ENCODE measurements at regions not wholly inside any gene's neighbourhood (a gene's known extent, or its start where the extent isn't known, plus 50 kb on each side); places are given as distances from the start of the nearest gene placed in this dataset.

DNA sequence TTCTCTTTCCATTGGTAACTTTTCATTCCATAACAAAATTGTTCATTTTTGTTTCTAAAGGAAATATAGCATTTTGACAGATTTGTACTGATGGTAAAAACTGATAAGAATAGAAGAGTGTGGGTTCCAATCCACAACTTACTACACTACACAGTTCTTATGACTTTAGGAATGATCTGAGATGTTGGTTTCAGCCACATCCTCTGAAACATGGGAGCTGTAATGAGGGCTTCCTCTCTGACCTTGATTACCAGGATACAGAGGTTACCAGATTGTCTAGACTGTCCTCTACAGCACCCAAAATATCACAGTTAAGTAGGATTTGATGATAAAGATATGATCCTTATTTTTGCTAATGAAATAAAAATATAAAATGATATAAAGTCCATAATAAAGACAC, 1184.6 kb downstream of the FLRT2 start:
- Histone ChIP-seq H3K9ac (ENCODE audit: insufficient read depth, low read depth, low read length) (no peak overlapping the region), H3K79me2 (ENCODE audit: insufficient read depth, low read length) (no peaks in the 10 kb centered on the region), H2AFZ (ENCODE audit: low read length) (no peak overlapping the region), H3K27ac (ENCODE audit: extremely low read length, insufficient read depth, low read length) (no peak overlapping the region), H3K9me3 (ENCODE audit: low read length) (0 out of 2 replicates have a peak, but pooled peaks cover 4% of the 10 kb centered on the region), H3K4me2 (ENCODE audit: low read depth, low read length) (no peak overlapping the region), H3K27me3 (ENCODE audit: control insufficient read depth in 1 of 2, insufficient read depth in 2 of 2, low read length in 2 of 2) (no peaks in the 10 kb centered on the region), H3K4me1 (ENCODE audit: insufficient read depth, low read length) (peaks cover 59% of the 10 kb centered on the region), H3K36me3 (replicated peaks in 1 of 2; ENCODE audit: control insufficient read depth in 1 of 2, insufficient read depth in 2 of 2, low read length in 2 of 2) (no peaks in the 10 kb centered on the region), H4K20me1 (ENCODE audit: insufficient read depth, low read length) (no peaks in the 10 kb centered on the region), H3K4me3 (replicated peaks in 1 of 3; ENCODE audit: insufficient read depth in 1 of 3, low read depth in 2 of 3, low read length in 3 of 3) (no peak overlapping the region)
- ChIA-PET CTCF (ENCODE audit: low intra/inter-chr PET ratio, low total read pairs) (no interaction called here), POLR2A (no interaction called here)
- in situ Hi-C loops (cut with HindIII; ENCODE audit: extremely low pct_ligation_motif_present, low pct_unique_long_range_greater_than_20kb), result no loop called here
- no peak for FAIRE-seq
- TF ChIP-seq SSRP1 (CRISPR knock-in tag; IDR thresholded peaks at IDR 0.05) (no peak), ZNF891 (CRISPR knock-in tag; IDR thresholded peaks at IDR 0.05) (no peak), ZNF709 (CRISPR knock-in tag; IDR thresholded peaks at IDR 0.05) (no peak), ZNF382 (CRISPR knock-in tag; IDR thresholded peaks at IDR 0.05; ENCODE audit: borderline replicate concordance) (no peak), NPAS2 (CRISPR knock-in tag; IDR thresholded peaks at IDR 0.05; ENCODE audit: borderline replicate concordance) (no peak), ZNF619 (CRISPR knock-in tag; IDR thresholded peaks at IDR 0.05) (no peak)
- TF ChIP-seq, protein P1, sequence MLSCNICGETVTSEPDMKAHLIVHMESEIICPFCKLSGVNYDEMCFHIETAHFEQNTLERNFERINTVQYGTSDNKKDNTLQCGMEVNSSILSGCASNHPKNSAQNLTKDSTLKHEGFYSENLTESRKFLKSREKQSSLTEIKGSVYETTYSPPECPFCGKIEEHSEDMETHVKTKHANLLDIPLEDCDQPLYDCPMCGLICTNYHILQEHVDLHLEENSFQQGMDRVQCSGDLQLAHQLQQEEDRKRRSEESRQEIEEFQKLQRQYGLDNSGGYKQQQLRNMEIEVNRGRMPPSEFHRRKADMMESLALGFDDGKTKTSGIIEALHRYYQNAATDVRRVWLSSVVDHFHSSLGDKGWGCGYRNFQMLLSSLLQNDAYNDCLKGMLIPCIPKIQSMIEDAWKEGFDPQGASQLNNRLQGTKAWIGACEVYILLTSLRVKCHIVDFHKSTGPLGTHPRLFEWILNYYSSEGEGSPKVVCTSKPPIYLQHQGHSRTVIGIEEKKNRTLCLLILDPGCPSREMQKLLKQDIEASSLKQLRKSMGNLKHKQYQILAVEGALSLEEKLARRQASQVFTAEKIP (CRISPR knock-in tag; IDR thresholded peaks at IDR 0.05; ENCODE audit: borderline replicate concordance), result no peak
- ATAC-seq, result no peak
- BruUV-seq (replicated peaks), result no TSS peak
- DNase-seq (ENCODE audit: low spot score), result no peak
- intact Hi-C loops (cut with micrococcal nuclease; ENCODE audit: unreplicated experiment), result no loop called here

DNA sequence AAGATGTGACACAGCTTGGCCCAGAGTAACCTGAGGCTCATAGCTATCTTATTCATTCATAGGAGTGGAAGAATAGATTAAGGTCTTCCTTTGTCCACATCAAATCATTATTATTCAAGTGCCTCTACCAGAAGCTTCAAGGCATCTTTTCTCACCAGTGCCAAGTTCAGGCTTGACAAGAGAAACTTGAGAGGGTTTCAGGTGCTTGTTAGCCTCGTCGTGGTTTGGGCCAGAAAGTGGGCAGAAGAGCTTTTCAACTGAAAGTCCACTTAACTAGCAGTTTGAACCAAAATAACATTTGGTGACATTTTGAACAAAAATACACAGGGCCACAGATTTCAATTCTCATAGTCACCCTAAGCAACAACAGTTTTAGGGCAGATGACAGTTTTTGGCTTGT, 1184.2 kb downstream of the FLRT2 start:
- ChIA-PET CTCF (ENCODE audit: low intra/inter-chr PET ratio, low total read pairs) (no interaction called here), POLR2A (no interaction called here)
- H3K9ac ChIP-seq (ENCODE audit: insufficient read depth, low read depth, low read length), result no peak overlapping the region
- BruUV-seq (replicated peaks), result no TSS peak
- no peaks in the 10 kb centered on the region for H3K79me2 ChIP-seq (ENCODE audit: insufficient read depth, low read length)
- ATAC-seq (no peak), DNase-seq (ENCODE audit: low spot score) (no peak), FAIRE-seq (no peak)
- 0 out of 2 replicates have a peak, but pooled peaks cover 4% of the 10 kb centered on the region for H3K9me3 ChIP-seq (ENCODE audit: low read length)
- no peak overlapping the region for H3K27ac ChIP-seq (ENCODE audit: extremely low read length, insufficient read depth, low read length)
- H3K36me3 ChIP-seq (replicated peaks in 1 of 2; ENCODE audit: control insufficient read depth in 1 of 2, insufficient read depth in 2 of 2, low read length in 2 of 2), result no peaks in the 10 kb centered on the region
- no peaks in the 10 kb centered on the region for H4K20me1 ChIP-seq (ENCODE audit: insufficient read depth, low read length)
- WGBS (ENCODE audit: low lambda C conversion rate), result 100% methylated on average over 2 of the region's 2 CpGs
- H3K4me2 ChIP-seq (ENCODE audit: low read depth, low read length), result no peak overlapping the region
- H3K27me3 ChIP-seq (ENCODE audit: control insufficient read depth in 1 of 2, insufficient read depth in 2 of 2, low read length in 2 of 2), result no peaks in the 10 kb centered on the region
- in situ Hi-C loops (cut with HindIII; ENCODE audit: extremely low pct_ligation_motif_present, low pct_unique_long_range_greater_than_20kb), result no loop called here
- H2AFZ ChIP-seq (ENCODE audit: low read length), result no peak overlapping the region
- intact Hi-C loops (cut with micrococcal nuclease; ENCODE audit: unreplicated experiment), result no loop called here
- peaks cover 63% of the 10 kb centered on the region for H3K4me1 ChIP-seq (ENCODE audit: insufficient read depth, low read length)
- no peak overlapping the region for H3K4me3 ChIP-seq (replicated peaks in 1 of 3; ENCODE audit: insufficient read depth in 1 of 3, low read depth in 2 of 3, low read length in 3 of 3)
- TF ChIP-seq ZNF773 (CRISPR knock-in tag; IDR thresholded peaks at IDR 0.05; ENCODE audit: borderline replicate concordance) (no peak), FOXA3 (CRISPR knock-in tag; IDR thresholded peaks at IDR 0.05) (no peak), ZNF224 (CRISPR knock-in tag; IDR thresholded peaks at IDR 0.05) (no peak), ZNF607 (CRISPR knock-in tag; IDR thresholded peaks at IDR 0.05; ENCODE audit: borderline replicate concordance) (no peak), FOXJ3 (CRISPR knock-in tag; IDR thresholded peaks at IDR 0.05; ENCODE audit: borderline replicate concordance) (no peak), NFIC (IDR thresholded peaks at IDR 0.05; ENCODE audit: low read length) (no peak), MEF2D (CRISPR knock-in tag; IDR thresholded peaks at IDR 0.05) (no peak), KAT8 (CRISPR knock-in tag; IDR thresholded peaks at IDR 0.05) (no peak), ATF4 (CRISPR knock-in tag; IDR thresholded peaks at IDR 0.05) (no peak), ZNF292 (CRISPR knock-in tag; IDR thresholded peaks at IDR 0.05; ENCODE audit: borderline replicate concordance, low read depth) (no peak)
- TF ChIP-seq, protein P2, sequence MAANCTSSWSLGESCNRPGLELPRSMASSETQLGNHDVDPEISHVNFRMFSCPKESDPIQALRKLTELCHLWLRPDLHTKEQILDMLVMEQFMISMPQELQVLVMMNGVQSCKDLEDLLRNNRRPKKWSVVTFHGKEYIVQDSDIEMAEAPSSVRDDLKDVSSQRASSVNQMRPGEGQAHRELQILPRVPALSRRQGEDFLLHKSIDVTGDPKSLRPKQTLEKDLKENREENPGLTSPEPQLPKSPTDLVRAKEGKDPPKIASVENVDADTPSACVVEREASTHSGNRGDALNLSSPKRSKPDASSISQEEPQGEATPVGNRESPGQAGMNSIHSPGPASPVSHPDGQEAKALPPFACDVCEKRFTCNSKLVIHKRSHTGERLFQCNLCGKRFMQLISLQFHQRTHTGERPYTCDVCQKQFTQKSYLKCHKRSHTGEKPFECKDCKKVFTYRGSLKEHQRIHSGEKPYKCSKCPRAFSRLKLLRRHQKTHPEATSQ (CRISPR knock-in tag; IDR thresholded peaks at IDR 0.05; ENCODE audit: borderline replicate concordance), result no peak
